Activated T-cell treated with anti-CD3 and anti-CD28 coated beads for 4 hours (primary cell): ENCODE measurements at regions not wholly inside any gene's neighbourhood (a gene's known extent, or its start where the extent isn't known, plus 50 kb on each side); places are given as distances from the start of the nearest gene placed in this dataset.
"Not testable (repeated sequence)": the region's sequence is repeated elsewhere in the genome, so short reads cannot be mapped to it uniquely, and the experiment has no call there.

Experiments used
- DNase-seq: peaks from one replicate; pipeline ENCODE4 v3.0.0-alpha.2; 2020

- no peak for DNase-seq
Observed at GRCh38 chr6:167230288-167230687, 60.8 kb upstream of the UNC93A start.

GRCh38 chr6:167232356-167232755, 58.8 kb upstream of the UNC93A start:
- DNase-seq = no peak

- DNase-seq = no peak
Observed at GRCh38 chr6:167233490-167233889, 57.6 kb upstream of the UNC93A start.

GRCh38 chr6:167234576-167234975, 56.5 kb upstream of the UNC93A start:
- not testable (repeated sequence) for DNase-seq

GRCh38 chr6:167235005-167235404, 56.1 kb upstream of the UNC93A start:
- DNase-seq = no peak

- DNase-seq = no peak
Observed at GRCh38 chr6:167235421-167236238, 55.5 kb upstream of the UNC93A start.

GRCh38 chr6:167236239-167236571, 54.9 kb upstream of the UNC93A start:
- no peak for DNase-seq

- DNase-seq = no peak
Observed at GRCh38 chr6:167237438-167238145, 53.5 kb upstream of the UNC93A start.

GRCh38 chr6:167238146-167238693, 52.9 kb upstream of the UNC93A start:
- DNase-seq = no peak

GRCh38 chr6:167238694-167239467, 52.2 kb upstream of the UNC93A start:
- DNase-seq = no peak

GRCh38 chr6:167239470-167239869, 51.6 kb upstream of the UNC93A start:
- not testable (repeated sequence) for DNase-seq

GRCh38 chr6:167240034-167240541, 51.0 kb upstream of the UNC93A start:
- no peak for DNase-seq
